HL-60/S4 (cell line): ENCODE measurements at regions not wholly inside any gene's neighbourhood (a gene's known extent, or its start where the extent isn't known, plus 50 kb on each side); places are given as distances from the start of the nearest gene placed in this dataset.

ENCODE experiments used
- in situ Hi-C: fragments of 300-500 bp; cut with MboI; formaldehyde crosslinking; loops from 2 replicates; pipeline ENCODE4 v1.14.3; 2022; ENCODE audit warnings: low sequenced_read_pairs

DNA sequence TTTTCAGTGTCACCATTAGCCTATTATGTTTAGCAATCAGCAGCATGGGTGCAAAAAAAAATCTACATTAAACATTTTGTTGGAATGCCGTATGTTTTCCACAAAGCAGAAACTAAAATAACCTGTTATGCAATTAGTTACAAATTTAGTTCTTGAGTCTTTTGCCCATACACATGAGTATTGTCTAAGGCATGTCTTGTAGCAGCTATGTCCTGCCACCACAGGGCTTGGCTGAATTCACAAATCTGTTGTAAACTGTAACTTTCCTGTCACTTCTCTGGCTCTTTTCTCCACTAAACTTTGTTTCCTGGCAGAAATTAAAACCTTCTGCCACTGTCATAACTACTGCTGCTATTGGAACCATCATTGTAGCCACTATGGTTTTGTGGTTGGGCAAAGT is 277.9 kb upstream of the SPRY2 start:
- in situ Hi-C loops: no loop called here

DNA sequence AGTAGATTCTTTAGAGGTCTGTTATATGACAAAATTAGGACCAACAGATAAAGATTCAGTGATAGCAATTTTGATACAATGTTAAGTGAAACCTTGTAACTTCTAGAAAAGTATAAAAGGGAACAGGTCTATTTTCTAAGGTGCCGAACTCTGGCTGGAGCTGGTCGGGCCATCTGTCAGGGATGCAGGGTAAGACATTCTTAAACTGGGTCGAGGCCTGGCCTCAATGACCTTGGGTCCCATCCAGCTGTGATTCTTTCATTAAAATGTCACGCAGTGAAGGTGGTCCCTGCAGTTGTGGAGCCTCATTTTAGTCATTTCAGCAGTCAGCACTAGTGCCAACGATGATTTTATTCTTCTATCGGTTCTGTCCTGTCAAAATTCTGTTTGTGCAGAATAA is 271.9 kb upstream of the SPRY2 start:
- in situ Hi-C loops: no loop called here

DNA sequence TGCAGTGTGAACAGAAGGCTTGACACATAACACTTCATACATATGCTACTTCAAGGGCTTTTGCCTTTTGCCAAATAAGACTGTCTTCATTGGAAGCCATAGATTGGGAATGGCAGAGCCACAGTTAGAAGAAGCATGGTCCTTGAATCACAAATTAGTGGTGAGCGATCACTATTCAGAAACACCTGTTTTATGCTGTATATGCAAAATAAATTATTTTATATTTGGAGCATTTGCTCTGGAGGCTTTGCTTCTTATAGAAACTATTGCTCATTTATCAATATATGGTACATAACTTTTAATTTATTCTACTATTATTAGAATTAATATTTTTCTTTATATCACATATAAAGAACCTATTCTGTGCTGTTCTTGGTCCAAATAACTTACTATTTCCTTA is 270.4 kb upstream of the SPRY2 start:
- in situ Hi-C loops: no loop called here

DNA sequence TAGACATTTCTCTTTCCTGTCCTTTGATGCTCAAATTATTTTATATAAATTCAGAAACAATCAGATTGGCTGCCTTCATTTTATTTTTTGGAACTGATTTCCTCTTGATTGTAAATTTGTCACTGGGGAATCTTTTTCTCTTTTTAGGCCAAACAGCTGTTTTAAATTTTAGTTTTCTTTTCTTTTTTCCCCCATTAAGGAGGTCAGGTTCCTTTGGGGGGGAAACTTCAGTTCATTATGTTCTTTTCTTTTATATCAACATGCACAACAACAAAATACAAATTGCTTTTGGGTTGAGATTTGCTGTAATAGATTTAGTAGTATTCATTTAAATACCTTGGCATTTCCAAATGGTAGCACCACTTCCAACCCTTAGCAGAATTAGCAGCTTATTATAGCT is 264.8 kb upstream of the SPRY2 start:
- in situ Hi-C loops: no loop called here

DNA sequence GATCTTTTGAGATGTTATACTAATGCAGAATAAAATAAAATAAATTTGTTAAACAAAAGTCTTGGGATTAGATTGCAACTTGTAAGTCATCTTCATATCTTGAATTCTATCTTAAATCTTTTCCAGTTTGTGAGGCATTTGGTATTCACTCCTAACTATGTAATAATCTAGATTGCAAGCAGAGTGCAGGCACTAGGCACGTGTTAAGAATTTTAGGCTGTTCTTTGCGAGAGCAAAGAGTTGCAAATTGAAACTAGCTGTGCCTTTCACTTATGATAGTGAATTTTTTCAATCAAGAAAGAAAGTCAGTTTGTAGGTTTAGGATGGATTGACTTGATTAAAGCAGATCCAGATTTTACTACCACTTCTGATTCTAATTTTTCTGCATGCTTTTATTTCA is 264.1 kb upstream of the SPRY2 start:
- in situ Hi-C loops: no loop called here

DNA sequence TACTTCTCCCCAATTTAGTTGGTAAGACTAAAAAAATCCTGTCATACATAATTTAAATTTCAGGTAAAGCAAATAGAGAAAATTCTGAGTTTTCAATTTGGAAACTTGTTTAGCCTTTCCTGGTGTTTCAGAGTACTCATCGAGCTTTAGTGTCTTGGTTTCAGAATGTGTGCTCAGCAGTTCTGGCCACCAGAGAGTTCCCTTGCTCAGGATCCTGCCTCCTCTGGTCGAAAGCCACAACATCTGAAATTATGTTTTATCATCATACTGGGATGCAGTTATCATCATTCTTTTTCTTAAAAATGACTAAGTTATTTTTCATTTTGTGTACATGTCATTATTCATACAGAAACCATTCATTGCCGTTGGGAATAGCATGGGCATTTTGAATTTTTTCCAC is 263.2 kb upstream of the SPRY2 start:
- in situ Hi-C loops: no loop called here

DNA sequence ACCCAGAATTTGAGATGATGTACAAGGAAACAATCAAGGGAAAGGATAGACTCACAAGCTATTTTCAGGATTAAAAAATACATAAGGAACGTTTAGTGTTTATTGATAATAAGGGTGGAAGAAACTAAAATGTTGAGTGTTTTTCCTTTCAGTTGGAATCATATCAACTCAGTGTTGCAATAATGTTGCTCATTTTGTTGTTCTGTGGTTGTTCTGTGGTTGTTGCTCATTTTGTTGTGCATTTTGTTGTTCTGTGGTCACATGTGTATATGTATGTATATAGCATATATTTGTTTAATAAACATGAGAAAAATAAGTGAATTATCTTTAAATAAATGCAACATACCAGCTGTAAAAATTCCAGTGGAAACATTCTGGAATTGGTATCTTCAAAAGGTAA is 262.4 kb upstream of the SPRY2 start:
- in situ Hi-C loops: no loop called here

DNA sequence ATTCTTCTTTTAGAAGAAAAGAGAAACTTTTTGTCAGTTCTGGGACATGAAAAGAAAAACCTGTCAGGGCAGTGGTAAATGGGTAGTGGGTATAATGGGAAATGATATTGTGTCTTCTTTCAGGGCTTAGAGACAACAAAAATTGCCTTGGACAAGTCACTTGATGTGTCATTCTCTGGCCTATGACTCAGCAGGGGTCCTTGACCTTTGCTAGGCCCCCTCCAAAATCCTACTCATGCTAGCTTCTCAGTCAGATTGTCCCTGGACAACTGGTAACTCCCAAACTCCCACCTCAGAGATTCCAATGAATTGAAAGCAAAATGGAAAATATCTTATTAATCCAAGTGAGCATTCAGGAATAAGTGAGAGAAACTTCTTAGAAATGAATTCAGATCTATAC is 258.8 kb upstream of the SPRY2 start:
- in situ Hi-C loops: no loop called here

DNA sequence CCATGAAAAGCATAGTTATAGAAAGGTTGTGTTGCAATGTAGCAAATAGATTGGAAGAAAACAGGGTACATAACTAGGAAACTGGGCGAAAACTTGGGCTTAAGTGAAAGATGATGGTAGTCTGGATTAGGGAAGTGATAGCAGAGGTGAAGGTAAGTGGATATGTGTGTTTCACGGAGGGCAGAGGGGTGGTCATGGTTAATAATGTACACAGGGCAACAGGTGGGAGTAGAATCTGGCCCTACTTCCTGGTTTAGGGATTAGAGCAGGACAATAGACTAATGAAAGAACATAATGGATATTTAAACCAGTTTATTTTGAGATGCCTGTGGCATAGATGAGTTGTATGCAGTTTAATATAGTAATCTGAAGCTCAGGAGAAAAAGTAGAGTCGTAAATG is 257.3 kb upstream of the SPRY2 start:
- in situ Hi-C loops: no loop called here

DNA sequence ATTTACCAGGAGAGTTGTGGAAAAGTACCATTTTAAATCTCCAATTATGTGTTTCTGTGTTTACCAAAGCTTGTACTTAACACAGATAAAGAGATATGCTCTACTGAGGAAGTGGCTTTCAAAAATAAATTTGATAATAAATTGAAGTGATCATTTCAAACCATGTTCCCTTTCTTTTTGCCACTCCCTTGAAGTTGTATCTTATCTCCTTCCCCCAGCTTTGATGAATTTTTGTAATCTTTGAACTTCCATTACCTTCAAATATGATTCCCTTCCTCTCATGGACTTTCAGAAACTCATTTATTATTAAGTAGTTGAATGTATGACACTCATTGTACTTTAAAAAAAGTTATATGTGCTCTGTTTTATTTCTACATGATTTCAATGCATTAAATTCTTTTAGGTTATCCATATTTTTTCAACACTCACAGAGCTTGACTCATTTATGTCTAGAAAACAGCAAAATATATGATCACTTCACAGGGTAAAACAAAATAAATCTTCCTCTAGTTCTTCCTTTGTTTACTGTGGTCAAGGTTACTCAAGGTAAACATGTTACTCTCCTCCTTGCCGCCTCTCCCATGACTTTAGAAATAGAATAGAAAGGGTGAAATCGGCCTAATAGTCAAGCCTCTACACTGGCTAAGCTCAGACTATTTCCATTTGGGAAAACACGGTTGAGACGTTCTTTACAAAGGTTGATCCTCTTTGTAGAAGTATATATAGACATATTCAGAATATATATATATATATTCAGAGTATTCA is 251.2 kb upstream of the SPRY2 start:
- in situ Hi-C loops: no loop called here

DNA sequence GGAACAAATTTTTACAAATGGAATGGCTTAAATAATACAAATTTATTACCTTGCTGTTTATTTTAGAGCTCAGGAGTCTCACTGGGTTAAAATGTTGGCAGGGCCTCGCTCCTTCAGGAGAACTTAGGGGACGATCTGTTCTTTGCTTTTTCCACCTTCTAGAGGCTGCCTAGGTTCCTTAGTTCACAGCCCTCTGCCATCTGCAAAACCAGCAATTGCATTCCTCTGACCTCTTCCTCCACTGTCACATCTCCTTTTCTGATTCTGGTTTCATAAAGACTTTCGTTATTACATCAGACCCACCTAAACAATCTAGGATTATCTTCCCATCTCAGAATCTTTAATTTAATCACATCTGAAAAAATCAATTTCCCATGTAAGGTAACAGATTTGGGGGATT is 249.6 kb upstream of the SPRY2 start:
- in situ Hi-C loops: no loop called here

DNA sequence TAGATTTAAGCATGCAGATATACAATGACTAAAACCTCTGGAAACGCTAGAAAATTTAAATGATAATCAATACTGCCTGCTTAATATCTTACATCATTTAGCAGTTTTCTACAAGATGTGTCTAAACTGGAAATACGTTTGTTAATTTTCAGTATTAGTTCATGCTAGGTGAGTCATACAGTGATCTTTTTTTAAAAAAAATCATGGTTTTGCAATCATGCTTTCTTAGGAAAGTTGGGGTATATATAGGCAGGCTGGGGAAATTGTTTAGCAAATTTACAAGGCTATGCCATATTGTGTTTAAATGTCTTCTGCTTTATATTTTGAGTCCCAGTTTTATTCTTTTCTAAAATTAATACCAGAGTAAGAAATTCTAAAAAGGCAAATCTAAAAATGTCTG is 245.4 kb upstream of the SPRY2 start:
- in situ Hi-C loops: no loop called here

DNA sequence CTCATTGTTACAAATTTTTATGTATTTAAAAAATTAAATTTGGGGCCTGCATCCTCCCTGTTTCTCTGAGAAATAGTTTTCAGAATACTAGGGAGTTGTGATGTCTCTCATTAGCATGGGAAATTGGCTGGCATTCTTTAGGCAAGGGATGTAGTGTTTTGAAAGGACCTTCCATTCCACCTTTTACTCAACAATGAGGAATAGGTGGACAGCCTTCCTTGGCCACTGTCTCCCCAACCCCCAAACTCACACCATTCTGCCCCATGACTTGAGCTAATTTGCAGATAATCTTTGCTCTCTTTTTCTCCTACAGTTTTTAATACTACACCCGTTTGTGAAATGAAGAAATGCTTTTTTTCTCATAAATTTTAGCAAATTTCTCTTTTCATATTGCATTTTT is 244.6 kb upstream of the SPRY2 start:
- in situ Hi-C loops: no loop called here

DNA sequence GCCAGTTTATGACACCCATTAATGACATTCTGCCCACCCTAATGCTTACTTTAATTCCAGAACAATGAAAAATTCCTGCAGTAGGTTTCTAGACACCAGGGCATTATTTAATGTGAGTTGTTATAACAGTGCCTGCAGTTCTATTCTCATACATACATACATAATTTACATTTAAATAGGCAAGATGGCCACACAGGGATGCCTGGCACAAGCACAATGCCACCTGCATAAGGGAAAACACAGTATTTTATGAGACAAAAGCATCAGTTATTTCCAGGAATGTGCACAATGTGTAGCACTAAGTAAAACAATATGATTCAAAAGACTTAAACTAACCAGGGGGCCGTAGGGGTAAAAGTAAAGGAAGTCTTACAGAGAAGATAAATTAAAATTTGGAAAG is 243.9 kb upstream of the SPRY2 start:
- in situ Hi-C loops: no loop called here

DNA sequence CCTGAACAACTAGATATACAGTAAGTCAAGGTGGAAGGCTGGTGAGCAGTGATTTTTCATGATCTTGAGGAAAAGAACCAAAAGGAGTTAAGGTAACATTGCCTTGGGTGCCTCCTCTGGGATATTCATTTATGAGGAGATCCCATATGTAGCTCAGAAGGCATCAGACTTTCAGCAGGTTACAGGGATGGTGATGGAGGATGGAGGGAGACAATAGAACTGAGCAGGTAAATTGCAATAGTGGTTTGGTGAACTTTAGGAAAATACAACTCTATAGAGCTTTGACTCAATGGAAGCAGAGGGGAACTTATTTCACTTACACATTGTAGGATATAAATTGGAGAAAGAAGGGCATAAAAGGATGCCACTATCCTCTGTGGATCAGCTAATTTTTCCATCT is 243.4 kb upstream of the SPRY2 start:
- in situ Hi-C loops: no loop called here

DNA sequence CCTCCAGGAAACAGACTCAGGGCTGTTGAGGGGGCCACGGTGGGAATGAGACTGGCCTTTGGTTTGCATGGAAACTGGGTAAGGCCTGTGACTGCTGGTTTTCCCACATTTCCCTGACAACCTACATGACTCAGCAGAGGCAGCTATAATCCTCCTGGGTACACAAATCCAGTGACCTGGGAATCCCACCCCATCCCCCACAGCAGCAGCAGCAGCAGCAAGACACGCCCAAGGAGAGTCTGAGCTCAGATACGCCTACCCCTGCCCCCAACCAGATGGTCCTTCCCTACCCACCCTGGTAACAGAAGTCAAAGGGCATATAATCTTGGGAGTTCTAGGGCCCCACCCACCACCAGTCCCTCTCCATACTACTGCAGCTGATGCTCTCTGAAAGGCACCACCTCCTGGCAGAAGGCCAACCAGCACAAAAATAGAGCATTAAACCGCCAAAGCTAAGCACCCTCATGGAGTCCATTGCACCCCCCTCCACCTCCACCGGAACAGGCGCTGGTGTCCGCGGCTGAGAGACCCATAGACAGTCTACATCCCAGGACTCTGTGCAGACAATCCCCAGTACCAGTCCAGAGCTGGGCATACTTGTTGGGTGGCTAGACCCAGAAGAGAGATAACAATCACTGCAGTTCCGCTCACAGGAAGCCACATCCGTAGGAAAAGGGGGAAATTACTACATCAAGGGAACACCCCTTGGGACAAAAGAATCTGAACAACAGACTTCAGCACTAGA is 237.2 kb upstream of the SPRY2 start:
- in situ Hi-C loops: no loop called here

DNA sequence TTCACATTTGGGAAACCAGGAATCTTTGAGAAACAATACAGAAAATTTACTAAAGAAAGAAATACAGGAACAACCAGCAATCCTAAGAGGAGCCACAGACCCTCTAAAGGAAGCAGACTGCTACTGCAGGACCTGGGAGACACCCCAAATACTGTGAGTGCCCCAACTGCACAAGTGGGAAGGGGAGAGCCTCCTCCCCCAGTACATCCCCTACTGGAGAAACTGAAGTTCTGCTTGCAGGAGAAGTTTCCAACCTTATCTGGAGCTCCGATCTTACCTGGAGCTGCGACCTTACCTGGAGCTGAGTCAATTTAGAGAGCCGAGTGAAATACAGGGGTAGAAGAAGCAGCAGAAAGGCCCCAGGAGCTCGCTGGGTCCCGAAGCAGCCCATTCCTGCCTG is 236.4 kb upstream of the SPRY2 start:
- in situ Hi-C loops: no loop called here

DNA sequence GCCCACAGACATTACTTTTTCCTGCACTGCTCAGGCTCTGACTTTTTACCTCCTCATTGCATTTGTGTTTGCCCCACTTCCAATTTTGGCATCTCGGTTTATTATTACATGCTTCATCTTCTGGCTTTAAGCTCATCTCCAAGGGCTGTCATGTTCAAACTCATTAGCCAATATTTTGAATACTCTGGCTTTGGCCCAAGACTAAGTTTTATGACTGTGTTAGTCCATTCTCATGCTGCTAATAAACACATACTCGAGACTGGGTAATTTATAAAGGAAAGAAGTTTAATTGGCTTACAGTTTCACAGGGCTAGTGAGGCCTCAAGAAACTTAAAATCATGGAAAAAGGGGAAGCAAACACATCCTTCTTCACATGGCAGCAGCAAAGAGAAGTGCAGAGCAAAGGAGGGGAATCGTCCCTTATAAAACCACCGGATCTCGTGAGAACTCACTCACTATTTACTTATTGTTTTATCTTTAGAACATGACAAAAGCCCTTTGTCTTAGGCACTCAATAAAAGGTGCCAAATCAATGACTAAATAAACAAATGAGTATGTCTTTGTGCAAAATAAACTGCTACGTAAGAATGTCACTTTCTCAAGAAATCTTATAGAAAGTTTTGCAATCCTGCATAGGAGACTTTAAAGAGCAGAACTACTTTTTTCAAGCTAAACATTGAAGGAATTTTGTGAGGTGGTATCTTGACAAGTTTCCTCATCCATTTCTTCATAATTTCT is 233.4 kb upstream of the SPRY2 start:
- in situ Hi-C loops: no loop called here

DNA sequence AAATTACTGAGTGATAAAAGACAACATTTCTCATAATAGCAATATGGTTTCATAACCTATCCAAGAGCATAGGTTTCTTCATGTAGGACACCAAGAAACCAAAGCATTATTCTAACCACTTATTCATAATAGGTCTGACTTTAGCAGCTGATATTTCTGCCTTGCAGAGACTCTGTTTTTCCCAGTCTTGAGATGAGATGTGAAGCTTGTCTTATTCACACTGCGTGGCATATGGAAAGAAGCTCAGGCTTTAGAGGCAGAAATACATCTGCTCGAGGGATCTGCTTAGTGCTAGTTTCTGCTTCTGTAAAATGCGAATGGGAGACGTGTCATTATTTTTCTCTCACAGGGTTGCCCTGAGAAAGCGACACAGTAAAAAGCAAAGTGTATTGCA is 232.0 kb upstream of the SPRY2 start:
- in situ Hi-C loops: no loop called here

DNA sequence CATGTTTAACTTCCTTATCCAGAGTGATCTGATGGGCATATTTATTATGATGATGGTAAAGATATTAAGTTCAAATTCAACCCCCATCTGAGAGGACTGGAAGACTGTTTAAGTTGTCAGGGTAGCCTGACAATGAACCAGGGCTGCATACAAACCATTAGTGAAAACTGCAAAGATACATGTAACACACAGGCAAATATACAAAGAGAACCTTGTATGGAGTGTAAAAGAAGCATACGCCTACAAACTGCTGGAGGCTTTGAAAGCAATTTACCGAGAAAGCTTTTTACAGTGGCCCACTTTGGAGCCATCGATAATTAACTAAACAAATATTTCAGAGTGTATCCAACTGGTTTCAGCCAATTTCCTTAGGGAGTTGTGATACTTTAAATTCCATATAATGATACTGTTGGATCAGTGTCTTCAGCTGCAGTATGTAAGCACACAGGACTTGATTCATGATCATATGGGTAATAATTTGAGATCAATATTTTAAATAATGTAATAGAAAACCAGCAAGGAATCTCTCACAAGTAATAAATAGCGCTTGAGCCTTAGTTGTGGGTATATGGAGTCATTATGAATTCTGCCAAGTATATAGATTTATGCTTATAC is 231.5 kb upstream of the SPRY2 start:
- in situ Hi-C loops: no loop called here
